Ovary (tissue), 7 donors: ENCODE measurements at regions not wholly inside any gene's neighbourhood (a gene's known extent, or its start where the extent isn't known, plus 50 kb on each side); places are given as distances from the start of the nearest gene placed in this dataset.

Experiments
- DNase-seq, 5 donors: peaks; one replicate each; pipeline ENCODE4 v3.0.0-alpha.2; 2019 to 2020
- H3K27ac ChIP-seq, 2 donors: fragments of 200-600 bp; one replicate each; pipeline versions ENCODE4 v1.5.1 to v1.8.0; 2019 to 2022
- H3K27me3 ChIP-seq: fragments of 200-600 bp; one replicate; pipeline ENCODE4 v1.8.0; 2022
- H3K36me3 ChIP-seq: fragments of 200-600 bp; sonication (generic); one replicate; pipeline ENCODE4 v1.5.1; 2019
- H3K4me1 ChIP-seq: one replicate; pipeline ENCODE4 v1.8.1; 2013; ENCODE audit warnings: mild to moderate bottlenecking, moderate library complexity; ENCODE audit not compliant: insufficient read depth
- H3K4me3 ChIP-seq: fragments of 200-600 bp; sonication (generic); one replicate; pipeline ENCODE4 v1.5.1; 2017
- H3K9me3 ChIP-seq, 2 donors: fragments of 200-600 bp in 1 of 2; sonication (generic) in 1 of 2; one replicate each; pipeline versions ENCODE4 v1.5.1 to v1.8.1; 2013 to 2019; ENCODE audit warnings: mild to moderate bottlenecking in 1 of 2, moderate library complexity in 1 of 2
- EP300 ChIP-seq: sonication (generic); formaldehyde crosslinking; IDR thresholded peaks from one replicate; pipeline ENCODE4 v1.6.1; 2017; ENCODE audit warnings: antibody characterized with exemption
- POLR2A ChIP-seq: fragments of 450-650 bp; IDR thresholded peaks from one replicate; pipeline ENCODE4 v1.6.1; 2017; ENCODE audit warnings: antibody characterized with exemption, mild to moderate bottlenecking, moderate library complexity
- WGBS, 3 donors: extraction: QIAGEN DNeasy Blood & Tissue Kit in 1 of 3; methylation state at CpG; one replicate each; pipeline versions ENCODE4 v1.1.5 to v1.1.7; 2013 to 2017; 5-methylcytosine and 5-hydroxymethylcytosine counted together
- intact Hi-C, 4 donors: fragments of 100-400 bp; cut with DNase I; formaldehyde crosslinking; loops; one replicate each; pipeline versions ENCODE4 v1.11.0 to v1.15.1; 2022 to 2023
- TF ChIP-seq, protein P1 (sequence below), 3 donors: fragments of 450-650 bp in 2 of 3; fragments of 200-600 bp in 1 of 3; IDR thresholded peaks; one replicate each; pipeline versions ENCODE4 v1.5.1 to v1.8.0; 2016 to 2022; ENCODE audit warnings: antibody characterized with exemption in 3 of 3, mild to moderate bottlenecking in 1 of 3
- donor health status: DM: no; HTN: no; CAD: no; lungs with moderate emphysema.
- donor health status: DM: no; HTN: no; CAD: no.
- donor health status: Bipolar disorder and iron deficiency.
- donor health status: DM: no; HTN: no; CAD: no.
- donor health status: DM: yes; HTN: yes; CAD: no.

DNA sequence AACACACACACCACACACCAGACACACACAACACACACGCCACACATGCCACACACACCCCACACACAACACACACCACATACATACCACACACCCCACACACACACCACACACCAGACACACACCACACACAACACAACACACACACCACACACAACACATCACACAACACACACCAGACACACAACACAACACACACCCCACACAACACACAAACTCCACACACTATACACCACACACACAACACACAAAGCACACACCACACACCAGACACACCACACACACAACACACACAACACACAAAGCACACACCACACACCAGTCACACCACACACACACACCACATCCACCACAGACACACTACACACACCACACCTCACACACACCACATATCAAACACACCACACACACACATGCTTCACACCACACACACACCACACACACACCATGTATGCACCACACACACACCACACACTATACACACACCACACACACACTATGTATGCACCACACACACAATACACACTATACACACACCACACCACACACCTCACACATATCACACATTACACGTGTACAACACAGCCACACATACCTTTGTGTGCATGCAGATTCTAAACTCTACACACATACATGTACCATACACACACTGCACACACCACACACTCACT, 72.2 kb downstream of the TMEM18 start:
- intact Hi-C loops, result no loop called here
- Histone ChIP-seq H3K27me3 (no peaks in the 10 kb centered on the region), H3K9me3 (no peaks in the 10 kb centered on the region), H3K36me3 (no peaks in the 10 kb centered on the region), H3K4me1 (no peaks in the 10 kb centered on the region), H3K27ac (no peak overlapping the region), H3K4me3 (no peak overlapping the region)
- TF ChIP-seq, protein P1, sequence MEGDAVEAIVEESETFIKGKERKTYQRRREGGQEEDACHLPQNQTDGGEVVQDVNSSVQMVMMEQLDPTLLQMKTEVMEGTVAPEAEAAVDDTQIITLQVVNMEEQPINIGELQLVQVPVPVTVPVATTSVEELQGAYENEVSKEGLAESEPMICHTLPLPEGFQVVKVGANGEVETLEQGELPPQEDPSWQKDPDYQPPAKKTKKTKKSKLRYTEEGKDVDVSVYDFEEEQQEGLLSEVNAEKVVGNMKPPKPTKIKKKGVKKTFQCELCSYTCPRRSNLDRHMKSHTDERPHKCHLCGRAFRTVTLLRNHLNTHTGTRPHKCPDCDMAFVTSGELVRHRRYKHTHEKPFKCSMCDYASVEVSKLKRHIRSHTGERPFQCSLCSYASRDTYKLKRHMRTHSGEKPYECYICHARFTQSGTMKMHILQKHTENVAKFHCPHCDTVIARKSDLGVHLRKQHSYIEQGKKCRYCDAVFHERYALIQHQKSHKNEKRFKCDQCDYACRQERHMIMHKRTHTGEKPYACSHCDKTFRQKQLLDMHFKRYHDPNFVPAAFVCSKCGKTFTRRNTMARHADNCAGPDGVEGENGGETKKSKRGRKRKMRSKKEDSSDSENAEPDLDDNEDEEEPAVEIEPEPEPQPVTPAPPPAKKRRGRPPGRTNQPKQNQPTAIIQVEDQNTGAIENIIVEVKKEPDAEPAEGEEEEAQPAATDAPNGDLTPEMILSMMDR (IDR thresholded peaks at IDR 0.05), result no peak
- no peak for TF ChIP-seq EP300
- no peak for TF ChIP-seq POLR2A
- no peak for DNase-seq
- 80 to 90% (median 82%) methylated on average over 2 of the region's 2 CpGs for WGBS, 3 donors

DNA sequence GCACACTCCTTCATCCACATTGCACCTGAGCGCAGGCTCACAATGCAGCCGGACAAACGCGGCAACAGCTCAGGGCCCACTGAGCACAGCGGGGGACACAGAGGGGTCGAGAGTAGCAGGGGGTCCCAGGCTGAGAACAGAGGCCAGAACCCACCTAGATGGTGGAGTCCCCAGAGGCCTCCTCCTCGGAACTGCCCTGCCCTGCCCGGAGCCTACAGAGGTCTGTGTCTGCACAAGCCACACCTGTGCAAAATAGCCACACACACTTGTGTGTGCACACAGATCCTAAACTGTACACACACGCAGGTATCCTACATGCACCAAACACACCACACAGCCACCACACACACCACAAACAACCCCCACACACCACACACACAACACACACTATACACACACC, 72.8 kb downstream of the TMEM18 start:
- 80 to 88% (median 86%) methylated on average over 8 to 9 of the region's 9 CpGs for WGBS, 3 donors
- Histone ChIP-seq H3K4me3 (no peak overlapping the region), H3K9me3 (no peaks in the 10 kb centered on the region), H3K27ac (no peak overlapping the region), H3K4me1 (no peaks in the 10 kb centered on the region), H3K27me3 (no peaks in the 10 kb centered on the region), H3K36me3 (no peaks in the 10 kb centered on the region)
- intact Hi-C loops, result no loop called here
- DNase-seq, result no peak
- TF ChIP-seq EP300, result no peak
- TF ChIP-seq, protein P1 (IDR thresholded peaks at IDR 0.05), result no peak
- TF ChIP-seq POLR2A, result no peak

DNA sequence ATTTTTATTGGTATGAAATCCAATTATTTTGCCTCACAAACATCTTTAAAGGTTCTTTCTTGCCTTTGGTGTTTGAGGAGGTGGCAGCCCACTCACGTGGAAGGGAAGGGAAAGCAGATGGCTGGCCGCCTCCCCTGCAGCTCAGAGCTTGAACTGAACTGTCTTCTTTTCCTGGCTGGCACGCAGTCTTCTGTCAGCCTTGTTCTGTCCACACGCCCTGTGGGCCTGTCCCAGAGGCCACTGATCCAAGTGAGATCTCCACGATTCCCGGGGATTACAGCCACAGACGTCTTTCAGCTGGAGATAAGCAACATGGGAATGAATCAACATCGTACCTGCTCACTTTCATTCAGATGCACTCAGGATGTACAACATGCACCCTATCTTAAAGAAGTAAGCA, 73.3 kb downstream of the TMEM18 start:
- DNase-seq, result no peak
- 55 to 61% (median 56%) methylated on average over 8 of the region's 8 CpGs for WGBS, 3 donors
- intact Hi-C loops, result no loop called here

DNA sequence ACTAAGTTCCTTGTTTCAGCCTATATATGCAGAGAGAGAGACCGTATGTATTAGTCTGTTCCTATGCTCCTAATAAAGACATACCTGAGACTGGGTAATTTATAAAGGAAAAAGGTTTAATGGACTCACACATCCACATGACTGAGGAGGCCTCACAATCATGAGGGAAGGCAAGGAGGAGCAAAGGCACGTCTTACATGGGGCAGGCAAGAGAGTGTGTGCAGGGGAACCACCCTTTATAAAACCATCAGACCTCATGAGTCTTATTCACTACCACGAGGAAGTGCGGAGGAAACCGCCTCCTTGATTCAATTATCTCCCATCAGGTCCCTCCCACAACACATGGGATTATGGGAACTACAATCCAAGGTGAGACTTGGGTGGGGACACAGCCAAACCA, 73.8 kb downstream of the TMEM18 start:
- TF ChIP-seq, protein P1 (IDR thresholded peaks at IDR 0.05), result no peak
- TF ChIP-seq EP300 (no peak), POLR2A (no peak)
- no peak overlapping the region for H3K4me3 ChIP-seq
- 70 to 74% (median 71%) methylated on average over 5 of the region's 5 CpGs for WGBS, 3 donors
- no peak for DNase-seq
- no peaks in the 10 kb centered on the region for H3K27me3 ChIP-seq
- H3K27ac ChIP-seq, result no peak overlapping the region
- no peaks in the 10 kb centered on the region for H3K36me3 ChIP-seq
- intact Hi-C loops, result no loop called here
- H3K4me1 ChIP-seq, result no peaks in the 10 kb centered on the region
- H3K9me3 ChIP-seq, result no peaks in the 10 kb centered on the region

More for the DNA sequence above, 73.3 kb downstream of the TMEM18 start:
- Histone ChIP-seq H3K4me3 (no peak overlapping the region), H3K36me3 (no peaks in the 10 kb centered on the region), H3K9me3 (no peaks in the 10 kb centered on the region), H3K4me1 (no peaks in the 10 kb centered on the region), H3K27me3 (no peaks in the 10 kb centered on the region), H3K27ac (no peak overlapping the region)
- TF ChIP-seq EP300 (no peak), POLR2A (no peak)
- TF ChIP-seq, protein P1 (IDR thresholded peaks at IDR 0.05), result no peak
